Stimulated activated CD4-positive, alpha-beta T cell treated with anti-CD3 and anti-CD28 coated beads, Interleukin-15, amount 100 ng/mL, for 48 hours (primary cell): ENCODE measurements at regions not wholly inside any gene's neighbourhood (a gene's known extent, or its start where the extent isn't known, plus 50 kb on each side); places are given as distances from the start of the nearest gene placed in this dataset.
"Not testable (repeated sequence)": the region's sequence is repeated elsewhere in the genome, so short reads cannot be mapped to it uniquely, and the experiment has no call there.

Experiments used
- DNase-seq, 2 donors: peaks; one replicate each; pipeline ENCODE4 v3.0.0-alpha.2; 2020; ENCODE audit warnings: low read depth in 2 of 2

- no peak for DNase-seq
These were observed 219.1 kb upstream of the PCSK5 start for GRCh38 chr9:75671354-75671753.

GRCh38 chr9:75672478-75672877 lies 218.0 kb upstream of the PCSK5 start:
- DNase-seq, result no peak

- DNase-seq, result no peak
These were observed 206.9 kb upstream of the PCSK5 start for GRCh38 chr9:75683591-75683990.

- no peak for DNase-seq
These were observed 205.4 kb upstream of the PCSK5 start for GRCh38 chr9:75685062-75685461.

GRCh38 chr9:75687359-75687953 lies 203.0 kb upstream of the PCSK5 start:
- no peak for DNase-seq

- not testable (repeated sequence) for DNase-seq
These were observed 199.9 kb upstream of the PCSK5 start for GRCh38 chr9:75690551-75690950.

GRCh38 chr9:75691408-75691807 lies 199.1 kb upstream of the PCSK5 start:
- no peak for DNase-seq

GRCh38 chr9:75692309-75692708 lies 198.2 kb upstream of the PCSK5 start:
- DNase-seq, result no peak

- DNase-seq, result no peak
These were observed 194.6 kb upstream of the PCSK5 start for GRCh38 chr9:75695921-75696320.

GRCh38 chr9:75699017-75699416 lies 191.5 kb upstream of the PCSK5 start:
- no peak for DNase-seq

GRCh38 chr9:75699625-75700251 lies 190.7 kb upstream of the PCSK5 start:
- no peak for DNase-seq

- no peak for DNase-seq
These were observed 190.2 kb upstream of the PCSK5 start for GRCh38 chr9:75700252-75700640.

GRCh38 chr9:75707191-75707590 lies 183.3 kb upstream of the PCSK5 start:
- no peak for DNase-seq

- no peak for DNase-seq
These were observed 180.8 kb upstream of the PCSK5 start for GRCh38 chr9:75709698-75710097.

- no peak for DNase-seq
These were observed 177.8 kb upstream of the PCSK5 start for GRCh38 chr9:75712700-75713099.

- no peak for DNase-seq
These were observed 177.1 kb upstream of the PCSK5 start for GRCh38 chr9:75713335-75713734.

- no peak for DNase-seq
These were observed 175.1 kb upstream of the PCSK5 start for GRCh38 chr9:75715360-75715759.

GRCh38 chr9:75718677-75719076 lies 171.8 kb upstream of the PCSK5 start:
- no peak for DNase-seq

GRCh38 chr9:75728391-75728790 lies 162.1 kb upstream of the PCSK5 start:
- DNase-seq, result no peak

- no peak for DNase-seq
These were observed 155.7 kb upstream of the PCSK5 start for GRCh38 chr9:75734802-75735201.

GRCh38 chr9:75739884-75740611 lies 150.4 kb upstream of the PCSK5 start:
- DNase-seq, result no peak

- DNase-seq, result no peak
These were observed 146.6 kb upstream of the PCSK5 start for GRCh38 chr9:75743855-75744254.

- DNase-seq, result no peak
These were observed 136.4 kb upstream of the PCSK5 start for GRCh38 chr9:75754080-75754479.
